ENCODE measurements at regions not wholly inside any gene's neighbourhood (a gene's known extent, or its start where the extent isn't known, plus 50 kb on each side); places are given as distances from the start of the nearest gene placed in this dataset.

DNA sequence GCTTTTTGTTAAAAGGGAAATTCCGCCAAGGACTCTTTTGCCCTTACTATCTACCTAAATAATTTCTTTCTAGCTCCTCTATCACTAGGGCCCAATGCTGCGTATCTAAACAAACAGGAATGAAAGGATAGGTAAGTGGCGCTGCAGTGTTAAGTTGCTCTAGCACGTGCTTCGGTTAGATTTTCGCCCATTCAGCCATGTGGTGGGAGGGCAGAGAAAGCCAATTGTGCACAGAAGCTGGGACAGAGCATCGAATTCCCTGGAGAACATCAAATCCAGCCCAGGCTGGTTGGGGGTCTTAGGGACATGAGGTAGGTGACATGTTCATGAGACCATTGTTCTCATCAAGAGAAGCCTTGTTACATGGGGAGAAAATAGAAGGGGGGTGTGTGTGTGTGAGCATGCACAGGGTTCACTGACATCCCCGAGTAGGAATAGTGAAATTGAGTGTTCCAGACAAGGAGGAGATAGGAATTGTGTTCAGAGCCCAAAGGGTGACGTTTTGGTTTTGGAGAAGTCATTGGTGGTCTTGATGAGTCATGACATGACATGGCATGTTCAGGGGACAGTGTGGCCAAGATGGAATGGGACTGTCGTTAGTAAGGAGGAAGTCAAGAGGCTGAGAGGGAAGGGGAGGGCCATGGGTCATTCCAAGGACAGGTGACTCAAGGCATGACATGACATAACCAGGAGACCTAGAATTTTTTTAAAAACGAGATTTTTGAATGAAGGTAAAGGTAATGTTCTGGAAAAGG is 107.1 kb downstream of the TLR5 start:
- TF ChIP-seq, protein P1, sequence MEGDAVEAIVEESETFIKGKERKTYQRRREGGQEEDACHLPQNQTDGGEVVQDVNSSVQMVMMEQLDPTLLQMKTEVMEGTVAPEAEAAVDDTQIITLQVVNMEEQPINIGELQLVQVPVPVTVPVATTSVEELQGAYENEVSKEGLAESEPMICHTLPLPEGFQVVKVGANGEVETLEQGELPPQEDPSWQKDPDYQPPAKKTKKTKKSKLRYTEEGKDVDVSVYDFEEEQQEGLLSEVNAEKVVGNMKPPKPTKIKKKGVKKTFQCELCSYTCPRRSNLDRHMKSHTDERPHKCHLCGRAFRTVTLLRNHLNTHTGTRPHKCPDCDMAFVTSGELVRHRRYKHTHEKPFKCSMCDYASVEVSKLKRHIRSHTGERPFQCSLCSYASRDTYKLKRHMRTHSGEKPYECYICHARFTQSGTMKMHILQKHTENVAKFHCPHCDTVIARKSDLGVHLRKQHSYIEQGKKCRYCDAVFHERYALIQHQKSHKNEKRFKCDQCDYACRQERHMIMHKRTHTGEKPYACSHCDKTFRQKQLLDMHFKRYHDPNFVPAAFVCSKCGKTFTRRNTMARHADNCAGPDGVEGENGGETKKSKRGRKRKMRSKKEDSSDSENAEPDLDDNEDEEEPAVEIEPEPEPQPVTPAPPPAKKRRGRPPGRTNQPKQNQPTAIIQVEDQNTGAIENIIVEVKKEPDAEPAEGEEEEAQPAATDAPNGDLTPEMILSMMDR (IDR thresholded peaks at IDR 0.05; ENCODE audit: unreplicated experiment in 3 of 3), result no peak
- Mint-ChIP-seq H3K4me1 (peaks cover 12% of the 10 kb centered on the region), H3K27ac (no peak overlapping the region), H3K27me3 (ENCODE audit: low read depth) (peaks cover 39% of the 10 kb centered on the region), H3K9me3 (no peaks in the 10 kb centered on the region), H3K36me3 (ENCODE audit: low read depth) (no peaks in the 10 kb centered on the region), H3K4me3 (no peak overlapping the region)

DNA sequence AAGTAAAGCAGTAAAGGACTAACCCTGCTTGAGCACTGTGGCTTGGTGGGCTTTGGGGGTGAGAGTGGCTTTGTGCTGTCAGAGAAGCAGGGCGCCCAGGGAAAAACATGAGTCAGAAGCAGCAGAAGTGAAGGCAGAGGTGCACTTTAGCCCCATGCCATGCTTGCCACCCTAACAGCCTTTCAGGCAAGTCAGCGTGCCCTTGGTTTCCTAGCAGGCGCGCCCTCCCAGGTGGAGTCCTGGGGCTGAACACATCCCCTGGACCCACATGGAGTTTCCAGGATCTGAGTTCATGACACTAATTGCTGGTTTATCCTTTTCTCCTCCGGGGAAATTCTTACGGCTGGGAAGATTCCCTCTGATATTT is 106.6 kb downstream of the TLR5 start:
- no peak overlapping the region for H3K4me3 Mint-ChIP-seq
- no peaks in the 10 kb centered on the region for H3K9me3 Mint-ChIP-seq
- peaks cover 18% of the 10 kb centered on the region for H3K4me1 Mint-ChIP-seq
- peaks cover 33% of the 10 kb centered on the region for H3K27me3 Mint-ChIP-seq (ENCODE audit: low read depth)
- TF ChIP-seq, protein P1 (IDR thresholded peaks at IDR 0.05; ENCODE audit: unreplicated experiment in 3 of 3), result no peak
- H3K27ac Mint-ChIP-seq, result no peak overlapping the region
- no peaks in the 10 kb centered on the region for H3K36me3 Mint-ChIP-seq (ENCODE audit: low read depth)

DNA sequence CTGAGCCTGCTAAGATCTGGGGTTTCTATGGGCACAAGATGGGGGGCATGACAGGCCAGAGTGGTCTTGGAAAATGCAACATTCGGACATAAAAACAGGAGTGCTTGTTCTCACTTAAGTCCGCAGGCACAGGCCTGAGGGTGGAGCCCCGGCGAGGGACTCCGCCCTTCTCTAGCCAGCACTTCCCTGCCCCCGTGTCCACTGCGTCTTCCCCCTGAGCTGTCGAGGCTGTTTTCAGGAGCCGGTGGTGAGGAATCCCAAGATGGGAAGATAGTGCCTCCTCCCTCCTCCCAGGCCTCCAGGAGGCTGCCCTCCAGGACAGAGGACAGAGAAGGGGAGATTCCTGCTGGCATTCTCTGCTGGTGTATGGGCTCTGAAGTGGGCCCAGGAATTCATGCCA is 105.2 kb downstream of the TLR5 start:
- H3K4me1 Mint-ChIP-seq, result peaks cover 22% of the 10 kb centered on the region
- no peaks in the 10 kb centered on the region for H3K9me3 Mint-ChIP-seq

DNA sequence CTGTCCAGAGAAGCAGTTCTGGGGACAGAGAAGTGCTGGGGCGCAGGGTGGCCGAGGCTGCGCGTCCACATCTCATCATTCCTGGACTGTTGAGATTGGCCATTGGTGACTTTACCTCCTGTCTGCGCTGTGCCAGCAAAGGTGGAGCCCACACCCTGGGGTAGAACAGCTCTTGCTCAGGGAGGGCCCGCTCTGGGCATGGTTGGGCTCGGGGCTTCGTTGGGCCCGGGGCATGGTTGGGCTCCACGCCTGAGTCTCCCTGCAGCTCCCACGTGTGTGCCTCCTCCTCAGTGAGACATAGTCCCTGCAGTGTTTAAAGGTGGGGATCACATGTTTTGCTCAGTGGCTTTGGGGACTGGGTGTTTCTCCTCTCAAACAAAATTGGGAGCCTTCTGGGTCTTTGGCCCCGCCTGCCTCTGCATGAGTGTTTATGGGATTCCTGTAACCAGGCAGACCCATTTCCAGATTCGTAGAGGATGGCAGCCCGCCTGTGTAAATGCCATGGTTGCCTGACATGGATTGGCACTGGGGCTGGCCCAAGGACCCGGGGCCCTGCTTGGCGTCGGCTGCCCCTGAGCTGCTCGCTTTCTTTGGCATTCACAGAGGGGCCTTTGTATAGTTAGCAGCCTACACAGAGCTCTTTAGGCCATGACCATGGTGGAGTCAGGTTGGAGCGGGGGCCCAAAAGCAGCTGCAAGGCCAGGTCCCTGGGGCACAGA is 104.6 kb downstream of the TLR5 start:
- Mint-ChIP-seq H3K9me3 (no peaks in the 10 kb centered on the region), H3K27ac (no peak overlapping the region), H3K36me3 (ENCODE audit: low read depth) (no peaks in the 10 kb centered on the region), H3K4me1 (peaks cover 22% of the 10 kb centered on the region), H3K27me3 (ENCODE audit: low read depth) (peaks cover 28% of the 10 kb centered on the region), H3K4me3 (no peak overlapping the region)
- TF ChIP-seq, protein P1 (IDR thresholded peaks at IDR 0.05; ENCODE audit: unreplicated experiment in 3 of 3), result no peak

More for the DNA sequence above, 105.2 kb downstream of the TLR5 start:
- TF ChIP-seq, protein P1 (IDR thresholded peaks at IDR 0.05; ENCODE audit: unreplicated experiment in 3 of 3), result no peak
- Mint-ChIP-seq H3K27ac (no peak overlapping the region), H3K36me3 (ENCODE audit: low read depth) (no peaks in the 10 kb centered on the region), H3K4me3 (no peak overlapping the region), H3K27me3 (ENCODE audit: low read depth) (peaks cover 29% of the 10 kb centered on the region)

DNA sequence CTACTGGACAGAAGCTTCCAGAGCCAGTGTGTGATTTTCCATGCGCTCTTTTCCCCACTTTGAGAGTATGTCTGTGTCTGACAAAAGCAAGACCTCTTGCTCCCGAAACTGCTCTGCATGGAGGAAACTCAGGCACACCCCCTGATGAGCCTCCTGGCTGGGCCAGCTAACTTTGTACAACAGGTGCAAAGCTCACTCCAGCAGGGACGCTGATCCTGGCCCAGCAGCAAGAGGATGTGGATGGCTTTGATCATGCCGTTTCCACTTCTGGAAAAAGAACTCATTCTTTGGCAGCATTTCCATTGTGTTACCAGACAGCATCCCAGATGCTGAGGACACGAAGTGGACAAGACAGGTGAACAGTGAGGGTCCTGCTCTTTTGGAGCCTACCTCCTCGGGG is 103.1 kb downstream of the TLR5 start:
- H3K9me3 Mint-ChIP-seq, result peaks cover 2% of the 10 kb centered on the region
- H3K4me1 Mint-ChIP-seq, result peaks cover 22% of the 10 kb centered on the region
- H3K4me3 Mint-ChIP-seq, result no peak overlapping the region
- peaks cover 19% of the 10 kb centered on the region for H3K27me3 Mint-ChIP-seq (ENCODE audit: low read depth)
- no peak overlapping the region for H3K27ac Mint-ChIP-seq
- TF ChIP-seq, protein P1 (IDR thresholded peaks at IDR 0.05; ENCODE audit: unreplicated experiment in 3 of 3), result no peak
- no peaks in the 10 kb centered on the region for H3K36me3 Mint-ChIP-seq (ENCODE audit: low read depth)

All from nephron (organoid).